Body of pancreas (tissue), 4 donors: ENCODE measurements at regions not wholly inside any gene's neighbourhood (a gene's known extent, or its start where the extent isn't known, plus 50 kb on each side); places are given as distances from the start of the nearest gene placed in this dataset.

Experiments
- CTCF ChIP-seq, 7 experiments: fragments of 450-650 bp in 4 of 7; fragments of 200-600 bp in 3 of 7; sonication (generic) in 3 of 7; IDR thresholded peaks; one replicate each; pipeline ENCODE4 v1.5.1; 2016 to 2019; ENCODE audit warnings: antibody characterized with exemption in 7 of 7
- POLR2A ChIP-seq, 3 donors: fragments of 450-650 bp; IDR thresholded peaks; one replicate each; pipeline ENCODE4 v1.6.1; 2016; ENCODE audit warnings: antibody characterized with exemption in 3 of 3, mild to moderate bottlenecking in 2 of 3

GRCh38 chr13:91097269-91097668 is 250.2 kb upstream of the MIR17HG start:
- no peak for TF ChIP-seq CTCF (IDR thresholded peaks at IDR 0.05)
- no peak for TF ChIP-seq POLR2A (IDR thresholded peaks at IDR 0.05)
